Fibroblast of mammary gland (primary cell): ENCODE measurements at regions not wholly inside any gene's neighbourhood (a gene's known extent, or its start where the extent isn't known, plus 50 kb on each side); places are given as distances from the start of the nearest gene placed in this dataset.
"Not testable (repeated sequence)": the region's sequence is repeated elsewhere in the genome, so short reads cannot be mapped to it uniquely, and the experiment has no call there.

Experiments
- DNase-seq: peaks from one replicate; pipeline ENCODE4 v3.0.0-alpha.2; 2010; ENCODE audit warnings: low read depth
- H3K4me3 ChIP-seq: 2 replicates; pipeline ENCODE4 v1.5.1; 2011; ENCODE audit warnings: low read depth, mild to moderate bottlenecking, low read length, moderate library complexity; ENCODE audit not compliant: control insufficient read depth
- TF ChIP-seq, protein P1 (sequence below): conservative IDR thresholded peaks from 2 replicates; pipeline ENCODE4 v1.5.1; 2011; ENCODE audit warnings: low read depth, low read length, inconsistent platforms; ENCODE audit not compliant: control insufficient read depth, insufficient read depth

DNA sequence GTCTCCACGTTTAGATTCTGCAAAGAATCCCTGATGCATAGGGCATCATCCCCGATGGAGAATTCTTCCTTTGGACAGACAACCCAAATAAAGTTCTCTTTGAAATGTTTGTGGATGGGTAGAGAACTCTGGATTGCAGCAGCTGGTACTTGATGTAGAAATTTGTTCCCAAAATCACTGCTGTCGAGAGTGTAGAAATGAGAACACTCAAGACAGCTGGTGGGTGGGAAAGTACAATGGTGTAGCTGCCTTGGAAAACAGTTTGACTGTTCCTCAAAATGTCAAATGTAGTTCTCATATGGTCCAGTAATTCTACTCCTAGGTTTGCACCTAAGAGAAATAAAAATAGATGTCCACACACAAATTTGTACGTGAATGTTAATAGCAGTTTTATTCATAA is 671.5 kb upstream of the TMEM132C start:
- TF ChIP-seq, protein P1, sequence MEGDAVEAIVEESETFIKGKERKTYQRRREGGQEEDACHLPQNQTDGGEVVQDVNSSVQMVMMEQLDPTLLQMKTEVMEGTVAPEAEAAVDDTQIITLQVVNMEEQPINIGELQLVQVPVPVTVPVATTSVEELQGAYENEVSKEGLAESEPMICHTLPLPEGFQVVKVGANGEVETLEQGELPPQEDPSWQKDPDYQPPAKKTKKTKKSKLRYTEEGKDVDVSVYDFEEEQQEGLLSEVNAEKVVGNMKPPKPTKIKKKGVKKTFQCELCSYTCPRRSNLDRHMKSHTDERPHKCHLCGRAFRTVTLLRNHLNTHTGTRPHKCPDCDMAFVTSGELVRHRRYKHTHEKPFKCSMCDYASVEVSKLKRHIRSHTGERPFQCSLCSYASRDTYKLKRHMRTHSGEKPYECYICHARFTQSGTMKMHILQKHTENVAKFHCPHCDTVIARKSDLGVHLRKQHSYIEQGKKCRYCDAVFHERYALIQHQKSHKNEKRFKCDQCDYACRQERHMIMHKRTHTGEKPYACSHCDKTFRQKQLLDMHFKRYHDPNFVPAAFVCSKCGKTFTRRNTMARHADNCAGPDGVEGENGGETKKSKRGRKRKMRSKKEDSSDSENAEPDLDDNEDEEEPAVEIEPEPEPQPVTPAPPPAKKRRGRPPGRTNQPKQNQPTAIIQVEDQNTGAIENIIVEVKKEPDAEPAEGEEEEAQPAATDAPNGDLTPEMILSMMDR: no peak
- H3K4me3 ChIP-seq: no peak overlapping the region
- no peak for DNase-seq

DNA sequence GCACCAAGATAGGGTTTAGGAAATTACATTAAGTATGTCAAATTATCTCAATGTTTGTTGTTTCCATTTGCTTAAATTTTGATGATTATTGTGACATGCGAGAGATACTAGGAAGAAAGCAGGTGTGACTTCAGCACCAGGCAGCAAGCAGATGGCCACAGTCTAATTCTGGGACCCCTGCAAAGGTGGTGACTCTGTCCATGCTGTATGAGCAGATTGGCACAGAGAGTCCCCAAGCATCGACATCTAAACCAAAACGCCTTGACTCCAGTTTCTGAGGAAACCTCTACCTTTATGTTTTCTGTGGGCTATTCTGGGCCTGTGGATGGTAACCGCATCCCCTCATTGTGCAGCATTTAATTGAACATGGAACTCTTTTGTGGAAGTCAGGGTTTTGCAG is 670.1 kb upstream of the TMEM132C start:
- no peak for DNase-seq
- no peak overlapping the region for H3K4me3 ChIP-seq
- TF ChIP-seq, protein P1: no peak

DNA sequence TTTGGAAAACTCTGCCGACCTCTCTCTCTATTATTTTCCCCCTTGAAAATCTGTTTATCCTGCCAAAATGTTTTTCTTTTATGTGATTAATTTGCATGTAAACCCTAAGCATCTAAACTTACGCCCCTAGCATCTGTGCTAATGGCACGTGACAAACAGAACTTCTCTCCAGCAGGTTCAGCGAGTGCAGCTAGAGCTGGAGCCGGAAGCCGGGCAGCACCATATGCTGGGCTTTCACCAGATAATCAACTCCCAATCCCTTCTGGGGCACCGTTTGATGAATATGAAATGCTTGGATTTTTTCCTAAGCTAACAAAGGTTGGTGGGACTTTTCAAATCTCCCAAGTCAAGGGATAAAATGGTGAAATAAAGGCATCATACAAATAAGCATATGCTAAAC is 667.5 kb upstream of the TMEM132C start:
- DNase-seq: no peak
- no peak overlapping the region for H3K4me3 ChIP-seq
- TF ChIP-seq, protein P1: no peak

DNA sequence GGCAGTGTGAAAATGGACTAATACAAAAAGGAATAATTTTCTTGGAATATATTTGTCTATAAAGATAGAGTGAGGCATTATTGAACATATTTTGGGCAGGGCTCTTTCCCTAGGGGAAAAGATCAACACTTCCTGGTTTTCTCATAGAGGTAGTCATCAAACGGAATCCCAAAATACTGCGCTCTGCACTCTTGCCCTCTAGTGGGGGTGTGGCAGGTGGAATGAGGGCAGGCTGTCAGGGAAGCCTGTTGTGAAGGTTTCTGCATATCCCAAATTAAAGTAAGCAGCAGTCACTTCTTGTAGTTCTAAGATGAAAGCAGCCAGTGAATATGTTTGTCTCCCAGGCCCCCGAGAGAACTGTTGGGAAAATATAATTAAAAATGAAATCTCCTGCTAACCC is 666.8 kb upstream of the TMEM132C start:
- no peak overlapping the region for H3K4me3 ChIP-seq
- DNase-seq: no peak
- TF ChIP-seq, protein P1: no peak

DNA sequence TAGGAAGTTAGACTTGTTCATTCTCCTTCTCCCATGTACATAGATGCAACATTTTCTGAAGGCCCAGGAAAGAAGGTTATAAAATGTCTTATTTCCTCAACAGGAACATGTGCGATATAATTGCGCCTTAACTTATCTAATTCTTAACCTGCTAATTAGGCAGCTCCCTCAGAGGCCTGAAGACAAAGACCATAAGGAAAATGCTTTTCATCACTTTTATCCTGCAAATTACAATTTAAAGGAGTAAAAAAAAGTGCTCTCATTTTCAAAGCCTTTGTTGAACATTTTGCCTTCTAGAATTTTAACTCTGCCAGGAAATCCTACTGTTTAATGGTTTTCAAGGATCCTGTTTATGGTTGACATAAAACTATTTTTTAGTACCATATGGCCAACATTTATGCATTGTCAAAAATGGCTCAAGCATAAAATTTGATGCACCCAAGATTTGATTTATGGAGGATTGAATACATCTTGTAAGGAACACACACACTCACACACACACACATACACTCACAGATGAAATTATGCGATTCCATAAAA is 660.4 kb upstream of the TMEM132C start:
- no peak for DNase-seq
- TF ChIP-seq, protein P1: no peak

DNA sequence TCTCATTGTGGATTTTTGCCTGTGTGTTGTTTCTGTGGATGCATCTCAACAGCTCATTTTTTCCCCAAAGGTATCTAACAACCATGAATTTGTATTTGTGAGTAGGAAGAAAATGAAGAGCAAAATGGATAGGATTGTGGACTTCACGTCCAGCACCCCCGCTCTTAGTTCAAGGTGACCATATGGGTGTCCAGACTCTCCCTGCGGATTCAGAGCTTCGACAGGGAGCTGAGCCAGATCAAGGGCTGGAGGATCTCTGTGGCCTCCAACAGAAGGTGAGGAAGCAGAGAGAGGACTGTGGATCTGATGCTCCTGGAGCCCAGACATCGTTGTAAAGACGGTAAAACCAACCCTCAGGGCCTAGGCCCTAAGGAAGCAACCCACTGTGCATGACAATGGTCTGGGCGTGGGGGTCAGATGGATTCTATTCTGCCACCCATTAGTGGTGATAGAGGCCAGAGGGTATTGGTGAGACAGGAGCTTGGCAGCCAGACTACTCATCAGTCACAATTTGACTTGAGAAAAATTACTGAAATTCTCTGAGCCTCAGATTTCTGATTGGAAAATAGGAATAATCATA is 659.7 kb upstream of the TMEM132C start:
- H3K4me3 ChIP-seq: no peak overlapping the region
- TF ChIP-seq, protein P1: no peak
- DNase-seq: no peak

More for the DNA sequence above, 660.4 kb upstream of the TMEM132C start:
- no peak overlapping the region for H3K4me3 ChIP-seq

DNA sequence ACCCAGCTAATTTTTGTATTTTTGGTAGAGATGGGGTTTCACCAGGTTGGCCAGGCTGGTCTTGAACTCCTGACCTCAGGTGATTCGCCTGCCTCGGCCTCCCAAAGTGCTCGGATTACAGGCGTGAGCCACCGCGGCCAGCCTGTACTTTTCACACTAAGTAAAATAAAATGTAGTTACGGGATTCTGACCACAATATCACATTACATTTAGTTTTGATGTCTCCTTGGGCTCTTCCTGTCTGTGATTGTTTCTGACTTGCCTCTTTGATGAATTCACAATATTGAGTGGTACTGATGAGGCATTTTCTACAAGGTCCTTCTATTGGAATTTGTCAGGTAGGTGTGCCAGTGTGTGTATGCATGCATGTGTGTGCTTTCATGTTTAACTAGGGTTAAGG is 658.6 kb upstream of the TMEM132C start:
- not testable (repeated sequence) for H3K4me3 ChIP-seq, DNase-seq
